GM20431 (cell line): ENCODE measurements at regions not wholly inside any gene's neighbourhood (a gene's known extent, or its start where the extent isn't known, plus 50 kb on each side); places are given as distances from the start of the nearest gene placed in this dataset.

ENCODE experiments used
- in situ Hi-C: fragments of 300-500 bp; cut with MseI, MboI; formaldehyde crosslinking; loops from one replicate; pipeline ENCODE4 v1.15.0; 2020; ENCODE audit warnings: low sequenced_read_pairs; ENCODE audit not compliant: unreplicated experiment

- in situ Hi-C loops = no loop called here
Measured at GRCh38 chr7:41256186-41256945, 446.5 kb downstream of the INHBA start.

- in situ Hi-C loops = no loop called here
Measured at GRCh38 chr7:41255716-41256115, 447.2 kb downstream of the INHBA start.

GRCh38 chr7:41255113-41255512, 447.8 kb downstream of the INHBA start:
- in situ Hi-C loops = no loop called here

- in situ Hi-C loops = no loop called here
Measured at GRCh38 chr7:41252957-41253356, 449.9 kb downstream of the INHBA start.

GRCh38 chr7:41252551-41252950, 450.3 kb downstream of the INHBA start:
- in situ Hi-C loops = no loop called here

GRCh38 chr7:41247143-41247865, 455.6 kb downstream of the INHBA start:
- in situ Hi-C loops = no loop called here

GRCh38 chr7:41245916-41246315, 457.0 kb downstream of the INHBA start:
- in situ Hi-C loops = no loop called here

GRCh38 chr7:41244246-41244645, 458.6 kb downstream of the INHBA start:
- in situ Hi-C loops = no loop called here

- in situ Hi-C loops = no loop called here
Measured at GRCh38 chr7:41241641-41242040, 461.2 kb downstream of the INHBA start.

- in situ Hi-C loops = no loop called here
Measured at GRCh38 chr7:41239596-41239995, 463.3 kb downstream of the INHBA start.

GRCh38 chr7:41238851-41239331, 464.0 kb downstream of the INHBA start:
- in situ Hi-C loops = no loop called here

GRCh38 chr7:41237956-41238355, 464.9 kb downstream of the INHBA start:
- in situ Hi-C loops = no loop called here

GRCh38 chr7:41232086-41232485, 470.8 kb downstream of the INHBA start:
- in situ Hi-C loops = no loop called here

- in situ Hi-C loops = no loop called here
Measured at GRCh38 chr7:41224063-41224763, 478.7 kb downstream of the INHBA start.

- in situ Hi-C loops = no loop called here
Measured at GRCh38 chr7:41222746-41223145, 480.1 kb downstream of the INHBA start.

- in situ Hi-C loops = no loop called here
Measured at GRCh38 chr7:41220266-41220665, 482.6 kb downstream of the INHBA start.

GRCh38 chr7:41219276-41219675, 483.6 kb downstream of the INHBA start:
- in situ Hi-C loops = no loop called here

GRCh38 chr7:41217306-41217705, 485.6 kb downstream of the INHBA start:
- in situ Hi-C loops = no loop called here

- in situ Hi-C loops = no loop called here
Measured at GRCh38 chr7:41207141-41207540, 495.7 kb downstream of the INHBA start.

GRCh38 chr7:41206267-41206666, 496.6 kb downstream of the INHBA start:
- in situ Hi-C loops = no loop called here

- in situ Hi-C loops = no loop called here
Measured at GRCh38 chr7:41205600-41205999, 497.3 kb downstream of the INHBA start.
